Adrenal gland (tissue), 5 donors: ENCODE measurements at regions not wholly inside any gene's neighbourhood (a gene's known extent, or its start where the extent isn't known, plus 50 kb on each side); places are given as distances from the start of the nearest gene placed in this dataset.

ENCODE experiments used
- CTCF ChIP-seq, 6 experiments: fragments of 450-650 bp in 4 of 6; fragments of 200-600 bp in 2 of 6; sonication (generic) in 1 of 6; IDR thresholded peaks; 1 replicate in 5 of 6; 2 replicates in 1 of 6; pipeline versions ENCODE4 v1.5.1 to v1.8.0; 2016 to 2021; ENCODE audit warnings: antibody characterized with exemption in 6 of 6, mild to moderate bottlenecking in 2 of 6, moderate library complexity in 1 of 6
- POLR2A ChIP-seq, 2 donors: fragments of 450-650 bp; IDR thresholded peaks; one replicate each; pipeline ENCODE4 v1.6.1; 2017; ENCODE audit warnings: antibody characterized with exemption in 2 of 2, mild to moderate bottlenecking in 2 of 2, moderate library complexity in 1 of 2
- donor health status: DM: no; HTN: no; CAD: no.

GRCh38 chrX:109858602-109859341 is 125.7 kb upstream of the ACSL4 start:
- TF ChIP-seq CTCF (IDR thresholded peaks at IDR 0.05) (no peak), POLR2A (IDR thresholded peaks at IDR 0.05) (no peak)
